ENCODE measurements at regions not wholly inside any gene's neighbourhood (a gene's known extent, or its start where the extent isn't known, plus 50 kb on each side); places are given as distances from the start of the nearest gene placed in this dataset.

DNA sequence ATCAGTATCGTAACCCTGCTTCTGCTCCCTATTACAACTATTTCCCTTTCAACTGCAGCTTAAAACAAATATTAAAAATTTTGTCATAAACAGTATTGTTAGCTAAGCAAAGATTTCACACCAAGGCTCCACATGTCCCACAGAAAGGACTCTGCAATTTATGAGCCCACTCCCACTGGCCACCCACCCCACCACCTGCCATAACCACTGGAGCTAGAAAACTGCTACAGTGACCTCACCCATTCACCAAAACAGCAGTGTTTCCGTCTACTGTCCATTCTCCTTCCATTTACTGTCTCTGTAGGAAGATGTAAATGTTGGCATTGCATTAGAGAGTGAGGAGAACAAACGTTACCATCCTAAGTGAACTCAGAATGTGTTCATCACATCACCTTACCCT is 150.9 kb downstream of the IMPG2 start:
- no peaks in the 10 kb centered on the region for H3K36me3 ChIP-seq
- H3K27ac ChIP-seq, result peak overlapping the region in 1 of 10 donors; percentile 54
- H3K27me3 ChIP-seq, result no peaks in the 10 kb centered on the region
- peaks cover 0 to 12% (median 0%) of the 10 kb centered on the region in 11 donors for H3K9me3 ChIP-seq
- TF ChIP-seq, protein P1, sequence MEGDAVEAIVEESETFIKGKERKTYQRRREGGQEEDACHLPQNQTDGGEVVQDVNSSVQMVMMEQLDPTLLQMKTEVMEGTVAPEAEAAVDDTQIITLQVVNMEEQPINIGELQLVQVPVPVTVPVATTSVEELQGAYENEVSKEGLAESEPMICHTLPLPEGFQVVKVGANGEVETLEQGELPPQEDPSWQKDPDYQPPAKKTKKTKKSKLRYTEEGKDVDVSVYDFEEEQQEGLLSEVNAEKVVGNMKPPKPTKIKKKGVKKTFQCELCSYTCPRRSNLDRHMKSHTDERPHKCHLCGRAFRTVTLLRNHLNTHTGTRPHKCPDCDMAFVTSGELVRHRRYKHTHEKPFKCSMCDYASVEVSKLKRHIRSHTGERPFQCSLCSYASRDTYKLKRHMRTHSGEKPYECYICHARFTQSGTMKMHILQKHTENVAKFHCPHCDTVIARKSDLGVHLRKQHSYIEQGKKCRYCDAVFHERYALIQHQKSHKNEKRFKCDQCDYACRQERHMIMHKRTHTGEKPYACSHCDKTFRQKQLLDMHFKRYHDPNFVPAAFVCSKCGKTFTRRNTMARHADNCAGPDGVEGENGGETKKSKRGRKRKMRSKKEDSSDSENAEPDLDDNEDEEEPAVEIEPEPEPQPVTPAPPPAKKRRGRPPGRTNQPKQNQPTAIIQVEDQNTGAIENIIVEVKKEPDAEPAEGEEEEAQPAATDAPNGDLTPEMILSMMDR (IDR thresholded peaks at IDR 0.05), result no peak
- ATAC-seq, result no peak
- intact Hi-C loops (cut with DNase I), result no loop called here
- peaks cover 0 to 17% (median 7%) of the 10 kb centered on the region in 9 donors for H3K4me1 ChIP-seq
- 75 to 85% methylated on average over 3 of the region's 3 CpGs for WGBS, 2 donors
- no peak overlapping the region for H3K4me3 ChIP-seq
- no peak for DNase-seq

DNA sequence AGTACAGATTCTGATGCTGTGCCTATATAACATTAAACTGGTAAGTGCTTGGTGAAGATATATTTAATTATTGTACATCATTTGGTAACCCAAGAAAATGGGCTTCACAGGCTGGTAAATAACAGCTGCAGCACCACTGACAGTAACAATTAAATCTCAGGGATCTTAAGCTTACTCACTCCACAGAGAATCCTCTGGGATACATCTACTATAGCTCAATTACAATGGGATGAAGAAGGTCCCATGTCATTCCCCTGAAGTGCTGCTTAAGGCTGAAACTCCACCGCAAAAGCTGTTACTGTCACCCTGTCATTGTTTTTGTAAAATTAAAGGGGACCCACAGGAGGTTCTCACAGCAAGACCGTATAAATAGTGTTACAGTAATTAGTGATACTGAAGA is 153.0 kb downstream of the IMPG2 start:
- DNase-seq, result no peak
- 86 to 92% methylated on average over 2 of the region's 2 CpGs for WGBS, 2 donors
- TF ChIP-seq, protein P1 (IDR thresholded peaks at IDR 0.05), result no peak
- ATAC-seq, result no peak
- H3K4me1 ChIP-seq, result peaks cover 0 to 17% (median 7%) of the 10 kb centered on the region in 9 donors
- intact Hi-C loops (cut with DNase I), result no loop called here
- no peaks in the 10 kb centered on the region for H3K9me3 ChIP-seq
- H3K36me3 ChIP-seq, result no peaks in the 10 kb centered on the region
- H3K27ac ChIP-seq, result no peak overlapping the region
- H3K4me3 ChIP-seq, result no peak overlapping the region
- H3K27me3 ChIP-seq, result no peaks in the 10 kb centered on the region

DNA sequence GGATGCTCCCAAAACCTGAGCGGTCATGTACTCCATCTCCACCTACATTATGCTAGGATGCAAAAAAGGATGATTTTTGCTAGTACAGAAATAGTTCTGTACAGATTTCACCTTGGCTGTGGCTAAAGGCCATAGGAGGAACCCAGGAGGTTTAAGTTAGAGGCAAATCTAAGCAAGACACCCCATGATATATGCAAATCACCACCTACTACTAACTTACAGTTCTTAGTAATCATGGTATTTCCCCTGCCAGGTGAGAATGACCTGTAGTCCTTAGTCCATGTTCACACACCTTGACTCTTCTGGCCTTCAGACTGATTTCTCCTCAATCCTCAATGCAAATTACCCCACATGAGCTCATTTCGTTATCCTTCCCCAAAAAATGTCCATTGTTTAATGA is 154.2 kb downstream of the IMPG2 start:
- ATAC-seq (no peak), DNase-seq (no peak)
- Histone ChIP-seq H3K27me3 (no peaks in the 10 kb centered on the region), H3K36me3 (no peaks in the 10 kb centered on the region), H3K4me1 (peaks cover 0 to 17% (median 7%) of the 10 kb centered on the region in 9 donors), H3K4me3 (no peak overlapping the region), H3K9me3 (no peaks in the 10 kb centered on the region), H3K27ac (no peak overlapping the region)
- TF ChIP-seq, protein P1 (IDR thresholded peaks at IDR 0.05), result no peak
- intact Hi-C loops (cut with DNase I), result no loop called here
- WGBS, 2 donors, result 83 to 84% methylated on average over 2 of the region's 2 CpGs

DNA sequence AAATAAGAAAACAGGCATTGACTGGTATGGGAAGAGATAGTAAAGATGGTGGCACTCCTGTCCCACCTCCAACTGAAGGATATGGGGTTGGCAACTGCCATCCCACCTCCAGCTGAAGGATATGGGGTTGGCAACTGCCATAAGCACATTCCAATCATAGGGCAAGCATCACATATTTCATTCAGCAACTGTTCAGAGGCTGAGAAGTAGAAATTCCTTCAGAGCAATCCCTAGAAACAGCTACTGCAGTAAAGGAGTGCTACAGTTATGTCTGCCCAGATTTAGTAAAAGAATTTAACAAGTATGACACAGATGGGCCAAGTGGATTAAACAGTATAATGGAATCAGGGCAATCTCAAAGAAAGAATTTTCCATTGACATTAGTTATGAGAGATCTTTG is 156.8 kb downstream of the IMPG2 start:
- Histone ChIP-seq H3K4me3 (no peak overlapping the region), H3K27ac (no peak overlapping the region)
- TF ChIP-seq, protein P1 (IDR thresholded peaks at IDR 0.05), result no peak

More for the DNA sequence above, 156.8 kb downstream of the IMPG2 start:
- H3K36me3 ChIP-seq, result no peaks in the 10 kb centered on the region
- H3K27me3 ChIP-seq, result no peaks in the 10 kb centered on the region
- intact Hi-C loops (cut with DNase I), result no loop called here
- DNase-seq (no peak), ATAC-seq (no peak)
- H3K4me1 ChIP-seq, result no peaks in the 10 kb centered on the region
- H3K9me3 ChIP-seq, result no peaks in the 10 kb centered on the region
